ENCODE measurements at regions not wholly inside any gene's neighbourhood (a gene's known extent, or its start where the extent isn't known, plus 50 kb on each side); places are given as distances from the start of the nearest gene placed in this dataset.
"Not testable (repeated sequence)": the region's sequence is repeated elsewhere in the genome, so short reads cannot be mapped to it uniquely, and the experiment has no call there.

DNA sequence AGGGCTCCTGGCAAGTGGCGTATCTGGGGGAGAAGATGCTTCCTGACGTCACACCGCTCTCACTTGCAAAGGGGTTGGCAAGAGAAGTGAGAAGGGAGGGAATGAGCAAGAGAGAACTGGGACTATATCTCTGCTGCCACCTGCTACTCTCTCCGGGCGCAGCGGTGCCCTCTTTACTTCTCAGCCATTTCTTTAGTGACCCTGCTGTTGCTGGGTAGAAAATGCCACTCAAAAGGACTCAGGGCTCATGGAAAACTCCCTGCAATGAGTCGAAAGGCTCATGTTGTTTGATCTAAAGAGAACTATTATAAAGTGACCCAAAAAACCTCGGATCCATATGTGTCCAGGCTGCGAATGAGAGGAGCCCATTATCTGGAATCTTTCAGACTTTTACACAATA is 401.8 kb downstream of the SAMD5 start:
- DNase-seq (ENCODE audit: low spot score) = no peak

- DNase-seq (ENCODE audit: low spot score) = no peak
These were observed 402.6 kb downstream of the SAMD5 start for GRCh38 chr6:147911057-147911456.

DNA sequence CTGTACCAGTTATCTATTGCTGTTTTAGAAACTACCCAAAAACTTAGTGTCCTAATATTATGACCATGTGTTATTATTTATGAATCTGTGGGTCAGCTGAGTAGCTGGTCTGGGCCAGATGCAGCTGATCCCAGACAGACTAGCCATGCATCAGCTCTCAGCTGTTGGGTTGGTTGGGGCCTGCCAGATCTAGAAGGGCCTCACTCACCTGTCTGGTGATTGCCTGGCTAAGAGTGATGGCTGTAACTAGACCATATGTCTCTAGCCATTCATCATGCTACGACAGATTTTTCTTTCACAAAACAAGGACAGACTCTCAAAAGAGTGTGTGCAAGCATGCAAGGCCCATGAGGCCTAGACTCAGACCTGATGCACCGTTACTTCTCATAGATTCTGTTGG is 403.2 kb downstream of the SAMD5 start:
- DNase-seq (ENCODE audit: low spot score) = no peak

GRCh38 chr6:147922799-147923198 is 414.3 kb downstream of the SAMD5 start:
- DNase-seq (ENCODE audit: low spot score) = no peak

- DNase-seq (ENCODE audit: low spot score) = no peak
These were observed 416.1 kb downstream of the SAMD5 start for GRCh38 chr6:147924598-147924997.

DNA sequence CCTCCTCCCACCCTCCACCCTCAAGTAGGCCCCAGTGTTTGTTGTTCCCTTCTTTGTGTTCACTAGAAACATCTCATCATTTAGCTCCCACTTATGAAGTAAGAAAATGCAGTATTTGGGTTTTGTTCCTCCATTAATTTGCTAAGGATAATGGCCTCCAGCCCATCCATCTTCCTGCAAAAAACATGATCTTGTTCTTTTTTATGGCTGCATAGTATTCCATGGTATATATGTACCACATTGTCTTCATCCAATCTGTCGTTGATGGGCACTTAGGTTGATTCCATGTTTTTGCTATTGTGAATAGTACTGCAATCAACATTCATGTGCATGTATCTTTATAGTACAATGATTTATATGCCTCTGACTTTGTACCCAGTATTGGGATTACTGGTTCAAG is 416.8 kb upstream of the SASH1 start:
- no peak for DNase-seq (ENCODE audit: low spot score)

GRCh38 chr6:147930745-147931144 is 411.9 kb upstream of the SASH1 start:
- DNase-seq (ENCODE audit: low spot score) = no peak

- no peak for DNase-seq (ENCODE audit: low spot score)
These were observed 409.4 kb upstream of the SASH1 start for GRCh38 chr6:147933224-147933623.

DNA sequence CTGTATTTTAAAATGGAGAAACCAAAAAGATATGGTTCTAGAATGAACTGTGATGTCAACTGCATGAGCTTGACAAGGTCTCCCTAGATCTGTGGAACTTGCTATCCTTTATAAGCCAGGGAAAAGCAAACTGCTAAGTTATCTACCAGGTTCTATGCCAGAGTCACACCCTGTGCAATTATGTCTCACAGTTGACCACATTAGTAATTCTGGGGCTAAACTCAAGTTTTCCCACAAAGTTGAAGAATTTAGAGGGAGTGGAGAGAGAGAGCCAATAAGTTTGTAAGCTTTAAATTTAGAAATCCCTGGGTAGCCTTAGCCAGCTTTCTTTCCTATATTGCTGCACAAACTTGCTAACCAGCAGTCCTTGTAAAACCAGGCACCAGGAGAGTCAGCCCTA is 407.0 kb upstream of the SASH1 start:
- DNase-seq (ENCODE audit: low spot score) = no peak

DNA sequence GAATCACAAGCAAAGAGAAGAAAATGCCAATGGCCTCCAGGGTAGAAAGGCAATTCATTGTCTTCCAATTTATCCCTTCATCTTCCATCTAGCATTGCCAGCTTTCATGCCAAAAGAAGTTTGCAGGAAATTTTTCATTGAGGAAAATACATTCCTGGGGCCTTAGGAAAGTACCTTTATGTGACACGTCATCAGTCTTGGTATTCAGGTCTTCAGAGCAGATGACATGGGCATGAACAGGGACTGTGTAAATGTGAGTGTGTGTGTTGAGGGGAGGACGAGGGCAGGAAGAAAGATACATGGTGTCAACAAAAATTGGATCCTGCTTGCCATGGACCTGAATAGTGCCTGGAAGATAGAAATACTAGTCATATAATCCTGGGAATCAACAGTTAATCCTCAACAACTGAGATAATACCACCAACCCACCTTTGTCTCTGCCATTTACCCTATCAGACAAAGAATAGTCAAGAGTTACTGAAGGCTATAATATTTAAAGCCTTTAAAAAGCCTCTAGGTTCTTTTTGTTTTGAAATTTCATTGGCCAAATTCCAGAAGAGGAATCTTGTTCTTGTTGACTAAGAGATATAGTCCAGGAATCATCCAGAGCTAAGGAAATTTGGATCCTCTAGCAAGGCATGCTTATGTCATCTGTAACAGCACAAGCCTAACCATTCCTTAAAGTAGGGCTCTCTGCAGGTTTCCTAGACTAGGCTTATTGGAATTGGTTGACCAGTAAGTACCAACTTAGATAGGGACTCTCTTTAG is 405.8 kb upstream of the SASH1 start:
- no peak for DNase-seq (ENCODE audit: low spot score)

- no peak for DNase-seq (ENCODE audit: low spot score)
These were observed 401.5 kb upstream of the SASH1 start for GRCh38 chr6:147941143-147941542.

DNA sequence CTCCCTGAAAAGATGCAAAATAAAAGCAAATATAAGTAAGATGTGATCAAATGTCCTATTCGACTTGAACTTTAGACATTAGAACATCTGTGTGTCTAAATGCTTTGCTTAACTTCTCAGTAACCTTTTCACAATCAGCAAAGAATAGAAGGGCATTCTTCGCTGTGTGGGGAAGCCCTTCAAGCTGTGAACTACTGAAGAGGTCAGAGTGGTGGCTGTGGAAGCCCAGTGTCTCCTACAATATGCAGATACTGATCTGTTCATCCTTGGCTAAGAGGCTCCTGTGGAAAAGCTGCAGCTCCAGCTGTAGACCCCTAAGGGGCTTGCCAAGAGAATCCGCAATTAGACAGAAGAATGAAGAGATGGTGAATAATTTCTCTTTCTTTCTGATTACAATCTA is 400.3 kb upstream of the SASH1 start:
- DNase-seq (ENCODE audit: low spot score) = no peak

DNA sequence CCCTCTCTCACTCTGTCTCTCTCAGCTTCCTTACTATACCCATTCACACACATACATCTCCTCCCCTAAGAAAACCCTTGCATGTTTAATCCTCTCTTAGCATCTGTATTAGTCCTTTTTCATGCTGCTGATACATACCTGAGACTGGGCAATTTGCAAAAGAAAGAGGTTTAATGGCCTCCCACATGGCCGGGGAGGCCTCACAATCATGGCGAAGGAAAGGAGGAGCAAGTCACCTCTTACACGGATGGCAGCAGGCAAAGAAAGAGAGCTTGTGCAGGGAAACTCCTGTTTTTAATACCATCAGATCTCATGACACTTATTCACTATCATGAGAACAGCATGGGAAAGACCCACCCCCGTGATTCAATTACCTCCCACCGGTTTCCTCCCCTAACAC is 398.5 kb upstream of the SASH1 start:
- DNase-seq (ENCODE audit: low spot score) = no peak

DNA sequence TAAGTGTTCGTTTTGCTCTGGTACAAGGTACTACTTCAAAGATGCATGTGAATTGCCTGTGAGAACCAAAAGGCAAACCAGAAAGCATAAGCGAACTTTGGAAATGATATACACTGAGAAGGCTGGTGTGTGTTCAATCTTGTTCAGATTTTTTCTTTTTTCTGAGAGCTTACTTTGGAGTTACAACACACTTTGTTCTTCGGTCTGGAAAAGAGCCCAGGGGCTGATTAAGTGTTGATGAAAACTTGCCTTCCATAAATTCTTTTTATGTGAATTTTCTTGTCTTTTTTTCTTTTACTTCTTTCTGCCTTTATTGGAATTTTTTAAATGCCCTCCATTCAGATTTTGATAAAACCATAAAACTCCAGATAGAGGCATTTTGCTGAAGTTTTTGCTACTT is 395.1 kb upstream of the SASH1 start:
- no peak for DNase-seq (ENCODE audit: low spot score)

GRCh38 chr6:147949981-147950622 is 392.5 kb upstream of the SASH1 start:
- DNase-seq (ENCODE audit: low spot score) = no peak

- DNase-seq (ENCODE audit: low spot score) = no peak
These were observed 392.0 kb upstream of the SASH1 start for GRCh38 chr6:147950623-147950987.

DNA sequence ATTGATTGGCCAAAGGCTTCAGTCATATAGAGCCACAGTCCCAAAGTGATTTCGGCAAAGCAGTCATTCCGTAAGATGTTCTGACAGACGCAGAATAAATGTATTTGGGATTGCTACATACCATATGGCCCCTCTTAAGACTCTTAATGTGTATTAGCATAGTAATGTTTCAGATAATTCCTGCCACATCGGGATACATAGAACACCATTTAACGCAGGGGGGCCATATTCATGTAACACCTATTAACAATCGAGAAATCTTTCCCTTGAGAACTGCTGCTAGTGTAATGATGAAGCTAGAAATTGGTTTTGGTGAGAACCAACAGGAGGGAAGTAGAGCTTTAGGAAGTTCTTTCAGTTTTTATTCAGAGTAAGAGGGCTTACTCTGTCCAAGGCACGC is 390.9 kb upstream of the SASH1 start:
- no peak for DNase-seq (ENCODE audit: low spot score)

- DNase-seq (ENCODE audit: low spot score) = no peak
These were observed 387.7 kb upstream of the SASH1 start for GRCh38 chr6:147954938-147955337.

DNA sequence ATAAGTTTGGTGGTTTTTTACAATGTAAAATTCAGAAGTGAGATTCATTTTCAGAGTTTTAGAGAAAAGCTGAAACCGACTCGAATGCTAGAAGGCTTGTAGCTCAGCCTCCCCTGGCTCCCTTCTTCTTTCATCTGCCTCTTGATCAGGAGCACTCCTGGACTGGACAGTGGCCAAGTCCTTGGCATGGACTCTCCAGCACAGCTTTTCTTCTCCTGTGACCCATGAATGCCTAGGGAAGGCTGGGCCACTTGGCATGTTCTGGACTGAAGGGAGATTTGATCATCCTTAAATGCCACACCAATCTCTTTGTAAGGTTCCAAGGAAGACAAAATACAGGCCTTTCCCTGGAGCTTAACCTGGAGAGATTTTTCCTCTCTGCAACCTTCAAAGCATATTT is 384.0 kb upstream of the SASH1 start:
- DNase-seq (ENCODE audit: low spot score) = no peak

- no peak for DNase-seq (ENCODE audit: low spot score)
These were observed 381.0 kb upstream of the SASH1 start for GRCh38 chr6:147961481-147962141.

- DNase-seq (ENCODE audit: low spot score) = not testable (repeated sequence)
These were observed 377.2 kb upstream of the SASH1 start for GRCh38 chr6:147965448-147965847.

GRCh38 chr6:147970970-147971369 is 371.7 kb upstream of the SASH1 start:
- no peak for DNase-seq (ENCODE audit: low spot score)

DNA sequence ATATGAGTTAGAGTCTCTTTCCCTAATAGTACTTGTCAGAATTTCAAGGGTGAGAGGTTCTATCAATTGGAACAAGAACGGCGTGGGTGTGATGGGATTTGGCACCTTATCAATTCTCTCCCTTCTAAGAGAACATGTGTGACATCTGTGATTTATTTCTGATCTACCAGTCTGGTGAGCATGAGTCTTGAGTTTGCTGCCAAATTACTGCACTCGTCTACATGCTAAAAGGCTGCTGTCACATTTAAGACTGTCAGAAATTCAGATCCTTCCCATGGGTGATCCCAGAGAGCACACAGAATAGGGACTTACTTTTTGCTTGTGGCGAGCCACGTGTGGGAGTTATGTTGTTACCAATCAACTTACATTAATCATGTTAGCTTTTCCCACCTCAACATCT is 370.2 kb upstream of the SASH1 start:
- DNase-seq (ENCODE audit: low spot score) = no peak
